Inflammatory macrophage treated with lipopolysaccharide for 4 hours (primary cell): ENCODE measurements at regions not wholly inside any gene's neighbourhood (a gene's known extent, or its start where the extent isn't known, plus 50 kb on each side); places are given as distances from the start of the nearest gene placed in this dataset.
A peak's percentile ranks its signal among the peaks of the same experiment; 100 is the strongest.

Source experiments
- DNase-seq: peaks from one replicate; pipeline ENCODE4 v3.0.0-alpha.2; 2020

DNA sequence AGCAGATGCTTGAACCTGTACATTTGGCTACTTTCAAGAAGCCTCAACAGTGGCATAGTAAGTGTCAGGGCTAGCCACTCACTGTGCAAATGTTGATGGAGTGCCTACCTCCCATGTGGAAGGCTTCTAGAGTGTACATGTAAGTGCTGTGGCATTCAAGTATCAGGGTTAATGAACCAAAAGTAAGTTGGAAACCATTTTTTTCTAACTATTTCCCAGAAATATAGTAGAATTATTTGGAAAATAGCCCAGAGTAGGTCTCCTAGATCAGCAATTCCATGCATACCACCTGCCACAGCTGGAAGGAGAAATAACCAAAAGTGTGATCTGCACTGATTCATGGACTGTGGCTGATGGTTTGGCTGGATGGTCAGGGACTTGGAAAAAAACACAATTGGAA lies 53.3 kb downstream of the FOXD1 start:
- no peak for DNase-seq

DNA sequence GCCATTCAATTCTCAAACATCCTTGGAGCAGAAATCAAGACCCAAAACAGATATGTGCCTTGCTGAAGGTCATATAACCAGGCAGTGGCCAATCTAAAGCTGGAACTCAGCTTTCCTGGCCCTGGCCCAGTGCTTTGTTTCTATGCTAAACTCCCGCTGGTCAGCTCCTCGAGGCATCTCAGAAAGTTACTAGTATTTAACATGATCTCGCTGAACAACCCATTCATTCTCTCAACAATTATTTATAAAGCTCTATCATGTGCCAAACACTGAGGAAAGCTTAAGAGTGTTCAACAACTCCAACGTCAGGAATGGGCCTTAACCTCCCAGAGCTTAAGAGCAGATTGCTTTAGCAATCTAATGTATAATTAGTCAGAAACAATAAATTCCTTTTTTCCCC lies 54.0 kb downstream of the FOXD1 start:
- DNase-seq = no peak

DNA sequence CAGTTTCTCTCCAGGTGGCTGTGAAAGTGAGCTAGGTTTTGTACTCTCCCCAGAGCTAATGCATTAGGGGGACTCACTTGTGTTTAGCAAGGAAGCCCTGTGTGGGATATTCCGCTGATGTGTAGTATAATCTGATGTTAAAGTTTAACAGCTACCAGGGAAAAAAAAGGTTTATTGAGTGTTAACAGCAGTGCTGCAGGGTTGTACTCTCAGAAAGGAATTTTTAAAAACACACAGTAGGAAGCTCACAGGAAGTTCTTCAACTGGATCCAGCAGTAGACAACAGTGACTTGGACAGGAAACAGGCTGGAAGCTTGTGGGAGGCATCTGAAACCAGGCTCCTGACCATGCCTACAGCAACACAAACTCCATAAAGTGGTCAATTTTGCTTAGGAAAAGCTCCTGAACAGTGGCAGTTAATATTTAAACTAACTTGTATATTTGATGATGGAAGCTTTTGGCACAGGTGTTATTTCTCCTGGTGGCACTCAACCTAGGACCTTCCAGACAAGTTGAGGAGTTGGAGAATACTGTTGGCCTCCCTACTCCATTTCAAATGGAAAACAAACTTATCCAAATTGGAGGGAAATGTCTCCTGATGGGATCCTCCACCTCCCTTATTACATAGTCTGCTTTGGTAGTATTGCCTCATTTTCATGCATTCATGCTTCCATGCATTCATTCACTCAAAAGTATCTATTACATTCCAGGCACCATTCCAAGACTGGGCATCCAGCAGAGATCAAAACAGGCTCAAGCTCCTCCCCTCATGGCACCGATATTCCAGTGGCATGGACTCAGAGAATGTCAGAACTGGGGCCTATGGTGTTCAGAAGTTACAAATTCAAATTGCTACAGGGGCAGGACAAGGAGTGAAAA lies 54.7 kb downstream of the FOXD1 start:
- no peak for DNase-seq

DNA sequence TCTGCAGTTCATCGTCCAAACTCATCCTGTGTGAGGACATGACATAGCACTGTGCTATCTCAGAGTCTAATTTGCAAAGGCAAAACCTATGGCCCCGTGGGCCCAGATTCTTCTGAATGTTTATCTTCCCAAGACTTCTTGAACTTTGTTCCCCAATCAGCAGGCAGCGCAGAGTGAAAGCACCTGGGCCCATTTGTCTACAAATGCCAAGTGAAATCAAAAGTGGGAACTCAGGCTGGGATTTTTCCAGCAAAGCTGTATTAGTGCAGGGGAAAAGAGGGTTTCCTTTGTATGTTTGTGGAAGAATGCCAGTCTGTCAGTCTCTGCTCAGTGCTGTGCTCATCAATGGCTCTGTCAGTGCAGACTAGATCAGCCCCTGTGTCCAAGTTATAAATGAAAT lies 55.8 kb downstream of the FOXD1 start:
- DNase-seq = no peak

DNA sequence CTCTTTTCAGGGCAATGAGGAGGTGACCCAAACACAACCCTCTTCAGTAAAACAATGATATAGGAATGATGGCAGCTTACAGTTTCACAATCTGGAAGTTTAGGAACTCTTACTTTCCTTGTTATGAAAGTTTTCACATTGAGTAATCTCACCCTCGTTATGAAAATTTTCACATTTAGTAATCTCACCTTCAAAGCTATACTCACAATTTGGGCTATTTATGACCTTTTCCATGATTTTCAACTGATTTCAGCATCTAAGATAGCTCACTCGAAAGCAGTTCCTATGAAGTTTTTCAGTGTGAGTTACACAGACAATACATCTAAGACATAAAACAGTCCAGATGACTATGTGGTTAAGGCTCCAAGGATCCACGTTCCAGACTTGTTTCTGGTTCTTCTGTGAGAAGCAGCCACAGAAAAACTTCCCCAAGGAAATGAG lies 57.1 kb downstream of the FOXD1 start:
- peak; percentile 38 for DNase-seq

DNA sequence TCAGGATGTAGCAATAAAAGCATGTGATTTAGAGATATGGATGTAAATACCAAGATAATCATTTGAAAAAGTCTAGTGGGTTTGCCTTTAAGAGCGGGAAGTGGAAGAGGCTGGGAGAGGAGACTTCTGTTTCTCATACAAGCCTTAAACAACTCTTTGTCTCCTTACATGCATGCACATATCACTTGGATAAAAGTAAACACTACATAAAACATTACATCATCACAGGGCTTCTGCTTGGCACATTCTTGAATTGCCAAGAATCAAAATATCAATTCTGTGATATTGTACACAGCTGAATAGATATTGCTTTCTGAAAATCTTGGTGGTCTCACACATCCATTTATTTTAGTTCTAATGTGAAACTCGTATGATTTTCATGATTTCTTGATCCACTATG lies 57.6 kb downstream of the FOXD1 start:
- no peak for DNase-seq

DNA sequence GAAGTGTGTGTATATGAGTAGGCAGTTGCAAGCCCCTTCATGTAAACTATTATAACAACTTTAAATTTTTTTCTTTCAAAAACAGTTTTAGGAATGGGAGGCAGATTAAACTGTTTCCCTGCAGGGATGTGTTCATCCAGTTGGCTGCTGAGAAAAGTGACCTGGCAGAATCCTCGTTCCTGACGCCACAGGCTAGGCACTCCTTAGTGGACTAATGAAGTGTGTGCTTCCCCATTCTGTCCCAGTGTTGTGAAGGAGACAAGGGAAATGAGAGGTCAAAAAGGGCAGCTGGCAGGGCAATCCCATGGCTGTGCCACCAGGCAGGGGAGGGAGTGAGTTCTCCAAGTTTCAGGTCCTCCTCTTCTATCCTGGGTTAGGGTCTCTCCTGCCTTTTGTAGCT lies 59.8 kb downstream of the FOXD1 start:
- no peak for DNase-seq

DNA sequence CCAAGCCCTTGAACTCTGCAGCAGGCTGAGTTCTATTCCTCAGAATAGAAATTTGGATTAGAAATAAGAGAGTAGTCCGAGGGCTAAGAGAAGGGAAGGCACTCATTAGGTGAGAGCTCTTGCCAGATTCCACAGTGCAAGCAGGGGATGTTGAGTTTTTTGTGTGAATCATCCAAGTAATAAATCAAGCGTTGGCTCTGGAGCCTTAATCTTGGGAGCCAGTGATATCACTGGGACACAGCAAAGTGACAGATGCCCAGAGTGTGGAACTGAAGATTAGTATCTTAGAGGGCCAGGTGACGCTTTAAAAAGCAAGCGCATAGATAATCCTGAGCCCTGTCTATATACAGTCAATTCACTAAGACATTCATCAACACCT lies 60.3 kb downstream of the FOXD1 start:
- DNase-seq = no peak

DNA sequence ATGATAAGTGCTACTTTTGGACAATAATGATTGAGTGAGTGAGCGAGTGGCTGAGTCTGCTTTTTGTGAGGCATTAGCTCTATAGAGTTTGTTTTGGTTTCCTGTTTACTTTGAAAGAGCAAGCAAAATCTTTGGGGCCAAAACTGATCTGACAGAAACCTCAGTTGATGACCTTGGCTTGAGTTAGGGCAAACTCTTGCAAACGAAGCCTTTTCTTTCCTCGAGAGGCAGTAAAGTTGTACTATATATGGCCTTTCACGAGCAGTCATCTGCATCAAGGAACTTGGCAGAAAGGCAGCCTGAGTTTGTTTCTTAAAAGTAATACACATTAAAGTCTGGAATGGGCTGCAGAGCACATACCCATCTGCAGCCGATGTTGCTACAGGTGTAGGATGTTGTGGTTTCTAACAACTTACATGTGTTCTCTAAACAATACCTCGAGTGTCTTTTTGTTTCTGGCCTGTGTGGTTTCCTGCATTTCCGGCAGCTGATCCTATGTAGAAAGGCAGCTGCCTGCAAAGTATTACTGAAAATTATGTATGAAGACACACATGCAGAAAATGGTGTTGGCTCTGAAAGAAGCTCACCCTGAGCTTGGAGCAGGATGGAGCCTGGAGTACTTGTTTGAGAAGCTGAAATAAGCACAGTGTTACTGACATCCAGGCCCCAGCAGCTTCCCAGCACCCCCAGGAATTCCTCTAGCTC lies 60.8 kb downstream of the FOXD1 start:
- no peak for DNase-seq

DNA sequence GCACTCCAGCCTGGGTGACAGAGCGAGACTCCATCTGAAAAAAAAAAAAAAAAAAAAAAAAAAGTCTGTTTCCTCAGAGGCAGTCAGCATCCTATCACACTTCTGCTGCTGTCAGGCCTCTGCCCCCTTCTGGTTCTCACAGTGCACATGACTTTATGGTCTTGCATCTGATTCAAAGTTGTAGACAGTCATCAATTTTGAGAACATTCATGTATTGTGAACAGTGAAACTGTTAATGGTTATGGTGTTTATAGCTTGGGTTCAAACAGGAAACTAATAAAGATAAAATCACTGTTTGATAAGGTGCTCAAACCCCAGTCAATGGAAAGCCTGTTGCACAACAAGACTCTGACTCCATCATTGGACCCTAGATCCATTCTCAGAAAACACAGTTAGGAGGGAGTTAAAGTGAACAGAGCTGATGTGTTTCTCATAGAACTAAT lies 61.4 kb downstream of the FOXD1 start:
- no peak for DNase-seq

DNA sequence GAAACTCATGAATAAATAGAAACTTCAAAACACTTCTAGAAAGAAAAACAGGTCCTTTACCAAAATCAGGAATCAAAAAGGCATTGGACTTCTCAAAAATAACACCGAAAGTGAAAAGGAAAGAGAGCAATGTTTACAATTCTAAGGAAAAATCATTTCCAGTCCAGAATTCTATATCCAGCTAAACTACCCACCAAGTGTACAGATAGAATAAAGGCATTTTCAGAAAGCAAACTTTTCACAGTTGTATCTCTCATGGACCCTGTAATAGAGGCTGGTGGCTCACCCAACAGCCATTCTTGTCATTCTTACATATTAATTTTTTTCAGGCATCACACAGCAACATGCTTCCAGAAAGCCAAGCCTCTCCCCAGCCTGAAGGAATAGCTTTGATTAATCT lies 63.7 kb downstream of the FOXD1 start:
- no peak for DNase-seq

DNA sequence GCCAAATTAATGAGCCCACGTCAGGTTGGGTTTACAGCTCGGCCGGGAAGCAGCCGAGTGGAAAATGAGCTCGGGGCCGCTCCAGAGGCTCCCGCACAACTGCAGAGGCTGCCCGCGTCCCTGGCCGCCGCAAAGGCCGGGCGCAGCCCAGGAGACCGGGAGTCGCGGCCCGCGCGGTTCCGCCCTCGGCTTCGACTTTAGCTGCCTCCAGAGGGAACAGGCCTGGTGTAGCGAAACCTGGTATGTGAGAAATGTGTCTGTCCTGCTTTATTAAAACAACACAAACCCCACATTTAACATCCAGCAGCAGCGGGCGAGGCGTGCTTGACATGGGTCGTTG lies 66.2 kb downstream of the FOXD1 start:
- no peak for DNase-seq

DNA sequence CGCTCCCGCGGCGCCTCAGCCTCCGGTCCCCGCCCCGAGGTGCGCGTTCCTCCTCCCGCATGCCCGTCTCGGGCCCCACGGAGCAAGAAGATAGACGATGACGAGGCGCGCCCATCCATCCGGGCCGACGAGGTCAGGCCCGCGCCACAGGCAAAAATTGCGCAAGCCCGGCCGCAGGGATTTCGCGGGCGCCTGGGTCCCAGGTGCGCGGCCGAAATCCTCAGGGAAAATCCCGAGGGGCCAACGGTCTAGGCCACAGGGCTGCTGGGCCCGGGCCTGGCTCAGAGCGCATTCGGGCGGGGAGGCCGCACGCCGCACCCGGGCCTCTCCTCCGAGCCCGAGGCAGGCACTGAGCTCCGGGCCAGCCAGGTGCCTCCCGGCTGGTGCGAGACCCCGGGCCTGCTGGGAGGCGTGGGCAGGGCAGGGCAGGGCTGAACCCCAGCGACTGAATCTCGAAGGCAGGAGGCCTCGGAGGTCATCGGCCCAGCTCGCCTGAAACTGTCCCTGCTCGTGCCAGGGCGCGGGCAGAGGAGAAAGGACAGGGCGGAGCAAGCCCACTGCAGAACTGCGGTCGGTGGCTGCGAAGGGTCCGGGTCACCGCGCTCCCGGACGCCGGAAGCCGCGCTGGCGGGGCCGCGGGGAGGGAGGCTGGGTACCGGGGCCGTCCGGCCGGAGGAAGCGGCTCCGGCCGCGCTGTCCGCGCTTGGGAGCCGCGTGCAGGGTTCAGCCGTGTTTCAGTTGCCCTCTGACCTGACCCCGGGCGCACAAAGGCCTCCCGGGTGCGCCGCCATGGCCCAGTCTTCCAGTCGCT lies 66.8 kb downstream of the FOXD1 start:
- DNase-seq = no peak

DNA sequence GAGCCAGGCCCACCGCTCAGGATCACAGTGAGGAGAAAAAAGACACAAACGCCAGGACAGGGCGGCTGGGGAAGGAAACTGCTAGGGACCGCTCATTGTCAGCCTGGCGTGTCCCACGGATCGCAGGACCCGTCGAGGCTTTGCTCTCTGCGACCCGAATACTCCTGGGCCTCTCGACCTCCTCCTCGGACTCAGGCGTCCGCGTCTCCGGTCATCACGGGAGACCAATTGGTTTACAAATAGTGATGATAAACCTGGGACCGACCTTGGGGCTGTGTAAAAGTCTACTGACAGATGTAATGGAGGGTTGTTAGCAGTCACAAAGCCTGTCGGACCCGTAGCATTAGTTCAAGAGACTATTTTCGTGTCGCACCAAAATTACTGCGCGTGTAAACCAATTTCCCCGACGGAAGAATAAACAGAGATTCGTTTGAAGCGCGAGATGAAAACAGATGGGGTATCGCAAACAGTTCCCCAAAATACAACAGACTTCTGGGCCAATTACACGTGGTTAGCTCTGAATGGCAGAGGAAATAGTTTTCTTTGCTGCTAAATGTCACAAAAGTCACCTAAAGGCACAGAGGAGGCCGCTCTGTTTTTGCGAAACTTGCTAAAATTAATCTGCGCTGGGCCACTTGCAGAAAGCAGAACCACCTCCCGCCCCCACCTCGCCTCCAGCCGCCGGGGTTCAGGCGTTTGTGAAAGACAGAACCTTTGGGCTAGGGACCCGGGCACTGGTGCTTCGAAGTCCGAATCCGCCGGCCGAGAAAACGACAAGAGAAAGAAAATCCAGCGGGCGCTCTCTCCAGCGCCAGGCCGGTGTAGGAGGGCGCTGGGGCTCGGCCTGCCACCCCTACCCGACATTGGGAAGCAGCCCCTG lies 67.6 kb downstream of the FOXD1 start:
- DNase-seq = no peak

DNA sequence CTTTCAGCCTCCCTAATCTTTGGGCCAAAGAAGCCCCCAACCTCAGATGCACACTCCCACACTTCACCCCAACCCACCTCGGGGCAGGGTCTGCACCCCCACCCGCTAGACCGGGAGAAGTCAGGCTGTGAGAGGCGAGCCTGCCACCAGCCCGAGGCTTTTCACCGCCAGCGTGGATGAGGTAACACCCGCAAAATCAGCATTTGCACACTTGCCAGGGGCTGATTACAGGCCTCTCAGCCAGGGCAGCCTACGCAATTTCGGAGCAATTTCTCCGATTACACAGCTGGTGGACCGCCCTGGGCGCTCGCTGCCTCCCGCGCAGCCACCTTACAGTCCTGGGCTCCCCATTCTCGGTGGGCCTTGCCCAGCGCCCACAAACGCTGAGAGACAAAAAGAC lies 68.5 kb downstream of the FOXD1 start:
- no peak for DNase-seq

DNA sequence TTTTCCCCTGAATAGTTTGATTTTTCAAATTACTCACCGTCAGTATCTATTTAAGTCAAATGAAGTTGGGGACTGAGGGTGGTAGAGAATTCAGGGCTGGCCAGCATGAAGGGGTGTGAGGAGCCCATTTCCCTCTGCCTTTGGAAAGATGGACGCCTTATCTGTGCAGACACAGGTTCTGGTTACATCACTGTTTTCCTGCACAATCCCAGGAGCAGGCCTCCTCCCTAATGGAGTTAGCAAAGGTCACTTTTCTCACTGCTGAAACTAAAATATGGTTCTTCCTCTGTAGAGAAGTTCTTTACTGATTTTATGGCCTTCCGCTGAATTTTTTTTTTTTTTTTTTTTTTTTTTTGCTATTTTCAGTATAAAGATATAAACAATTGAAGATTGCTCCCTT lies 69.1 kb downstream of the FOXD1 start:
- DNase-seq = no peak

DNA sequence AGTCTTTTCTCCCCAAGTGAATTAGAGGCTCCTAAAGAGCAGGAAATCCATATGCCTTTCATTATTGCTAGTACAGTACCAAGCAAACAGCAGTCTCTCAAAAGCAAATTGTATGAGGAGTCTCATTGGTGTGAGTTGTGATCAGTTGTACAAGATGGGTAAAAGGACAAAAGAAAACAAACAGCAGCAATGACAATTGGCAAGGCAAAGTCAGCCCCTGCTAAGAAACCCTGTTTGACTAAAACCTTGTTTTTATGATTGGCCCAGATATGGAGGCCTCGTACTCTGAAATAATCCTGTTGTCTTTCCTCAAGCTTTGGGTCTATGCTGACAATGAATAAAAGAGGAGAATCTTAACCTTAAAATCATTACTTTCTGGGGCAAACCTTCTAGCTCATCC lies 69.8 kb downstream of the FOXD1 start:
- DNase-seq = no peak

DNA sequence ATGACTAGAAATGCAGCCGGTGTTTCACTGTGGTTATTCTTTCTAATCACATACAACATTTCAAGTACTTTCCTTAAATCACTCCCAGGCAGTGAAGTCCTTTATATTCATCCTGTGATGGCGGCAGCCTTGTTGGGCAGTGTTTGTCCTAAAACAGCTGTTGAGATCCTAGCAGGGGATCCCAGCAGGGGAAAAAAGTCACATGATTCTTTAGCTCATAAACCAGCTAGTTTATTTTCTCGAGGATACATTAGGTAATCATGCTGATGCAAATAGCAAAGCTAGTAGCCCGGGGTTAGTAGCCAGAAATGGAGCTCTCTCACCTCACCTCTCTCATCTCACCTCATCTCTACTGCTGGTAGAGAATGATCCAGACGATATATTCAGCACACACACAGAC lies 70.5 kb downstream of the FOXD1 start:
- no peak for DNase-seq

DNA sequence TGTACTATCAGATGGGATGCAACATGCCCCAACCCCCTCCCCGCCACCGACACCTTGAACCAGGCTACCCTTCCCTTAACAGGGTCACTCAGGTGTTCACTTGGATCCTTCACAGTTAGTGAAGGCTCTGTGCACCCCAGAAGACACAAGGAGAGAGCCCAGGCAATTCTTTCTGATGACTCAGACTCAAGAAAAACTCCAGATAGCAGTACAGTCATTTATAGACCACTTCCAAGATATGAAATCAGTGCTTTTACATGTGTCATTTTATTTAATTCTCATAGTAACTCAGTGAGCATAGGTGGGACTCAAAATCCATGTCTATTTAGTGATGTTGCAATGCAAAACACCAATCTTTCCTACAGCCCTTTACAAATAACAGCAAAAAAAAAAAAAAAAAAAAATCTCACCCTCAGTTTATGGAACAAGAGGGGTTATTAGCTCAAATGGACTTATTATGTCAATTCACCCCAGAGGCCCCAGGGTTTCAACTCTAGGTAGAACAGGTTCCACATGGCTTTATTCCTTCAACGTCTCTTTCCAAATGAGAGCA lies 71.9 kb downstream of the FOXD1 start:
- DNase-seq = no peak

DNA sequence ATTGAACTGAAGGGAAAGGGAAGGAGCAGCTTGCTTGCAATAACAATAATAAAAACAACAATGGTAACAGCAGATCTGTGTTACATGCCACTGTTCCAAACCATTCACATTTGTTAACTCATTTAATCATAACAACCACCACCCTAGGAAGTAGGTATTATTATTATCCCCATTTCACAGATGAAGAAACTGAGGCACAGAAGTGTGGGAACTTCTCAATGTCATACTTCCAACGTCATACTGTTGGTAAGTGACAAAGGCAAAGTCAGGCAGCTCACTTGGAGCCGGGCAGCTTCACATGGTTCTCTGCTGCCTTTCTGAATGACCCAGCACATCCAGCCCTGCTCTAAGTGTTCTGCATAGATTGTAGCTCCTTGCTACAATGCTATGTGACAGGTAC lies 72.6 kb downstream of the FOXD1 start:
- no peak for DNase-seq

DNA sequence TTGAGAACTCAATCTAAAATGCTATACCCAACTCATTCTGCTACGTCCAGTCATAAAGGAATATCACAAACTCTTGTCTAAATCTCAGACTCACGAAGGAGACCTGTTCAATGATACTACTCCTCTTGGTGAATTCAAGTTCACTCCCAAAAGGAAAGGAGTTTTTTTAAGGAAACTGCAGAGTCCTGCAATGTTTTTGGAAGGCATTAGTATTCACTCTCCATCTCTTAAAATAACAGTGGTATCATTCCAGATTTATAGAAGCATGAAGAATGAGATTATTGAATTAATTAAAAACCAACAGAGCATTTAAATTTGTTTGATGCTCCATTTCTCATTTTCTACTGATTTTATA lies 73.4 kb downstream of the FOXD1 start:
- DNase-seq = no peak

DNA sequence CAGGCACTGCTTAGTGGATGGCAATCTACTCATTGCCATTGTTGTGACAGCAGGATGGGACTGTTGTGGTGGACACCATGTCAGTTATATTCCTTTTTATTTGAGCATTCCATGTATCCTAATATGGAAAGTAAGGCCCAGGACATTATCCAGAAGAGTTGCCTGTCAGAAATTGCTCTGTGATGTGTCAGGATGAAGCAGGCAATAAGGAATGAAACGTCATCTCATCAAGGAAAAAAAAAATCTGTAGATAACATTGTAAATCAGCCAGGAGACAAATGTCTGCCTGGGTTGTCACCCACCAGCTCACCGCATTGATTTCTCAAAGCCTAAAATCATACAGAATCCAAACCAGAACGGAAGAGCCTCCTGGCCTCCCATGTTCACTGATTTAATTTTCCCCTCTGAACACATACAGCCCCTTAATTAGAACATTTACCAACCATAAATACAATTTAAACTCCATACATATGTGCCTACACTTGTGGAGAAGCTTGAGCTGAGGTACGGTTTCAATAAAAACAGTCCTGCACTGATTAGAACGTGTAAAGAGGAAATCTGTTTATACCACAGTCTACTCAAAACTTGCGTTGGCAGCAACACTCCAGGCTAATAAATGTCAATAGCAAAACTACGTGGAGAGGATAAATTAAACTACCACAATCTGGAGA lies 73.9 kb downstream of the FOXD1 start:
- DNase-seq = no peak
